ENCODE measurements at regions not wholly inside any gene's neighbourhood (a gene's known extent, or its start where the extent isn't known, plus 50 kb on each side); places are given as distances from the start of the nearest gene placed in this dataset.

DNA sequence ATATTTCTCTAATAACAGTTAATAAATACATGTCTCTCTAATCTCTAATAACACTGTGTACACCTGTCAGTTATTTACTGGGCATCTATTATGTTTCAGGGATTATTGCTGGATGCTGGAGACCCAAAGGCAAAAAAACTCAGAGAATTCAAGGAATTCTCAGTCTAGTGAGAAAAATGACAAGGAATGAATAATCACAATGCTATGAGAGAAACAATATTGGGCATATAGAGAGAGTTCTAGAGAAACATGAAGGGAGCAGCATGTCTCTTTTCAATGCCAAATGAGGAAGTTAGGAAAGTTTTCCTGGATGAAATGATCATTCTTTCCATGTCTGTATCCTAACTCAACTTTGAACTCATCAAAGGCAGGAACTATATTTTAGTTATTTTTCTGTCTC is 82.8 kb downstream of the TNFSF18 start:
- no peaks in the 10 kb centered on the region for H3K9me3 ChIP-seq (ENCODE audit: low read depth)
- no peaks in the 10 kb centered on the region for H3K27me3 ChIP-seq
- no peak overlapping the region for H3K4me2 ChIP-seq
- no peaks in the 10 kb centered on the region for H3K4me1 ChIP-seq (ENCODE audit: insufficient read depth)
- no peak for DNase-seq (ENCODE audit: low spot score)
- no peak overlapping the region for H3K4me3 ChIP-seq
- TF ChIP-seq, protein P1, sequence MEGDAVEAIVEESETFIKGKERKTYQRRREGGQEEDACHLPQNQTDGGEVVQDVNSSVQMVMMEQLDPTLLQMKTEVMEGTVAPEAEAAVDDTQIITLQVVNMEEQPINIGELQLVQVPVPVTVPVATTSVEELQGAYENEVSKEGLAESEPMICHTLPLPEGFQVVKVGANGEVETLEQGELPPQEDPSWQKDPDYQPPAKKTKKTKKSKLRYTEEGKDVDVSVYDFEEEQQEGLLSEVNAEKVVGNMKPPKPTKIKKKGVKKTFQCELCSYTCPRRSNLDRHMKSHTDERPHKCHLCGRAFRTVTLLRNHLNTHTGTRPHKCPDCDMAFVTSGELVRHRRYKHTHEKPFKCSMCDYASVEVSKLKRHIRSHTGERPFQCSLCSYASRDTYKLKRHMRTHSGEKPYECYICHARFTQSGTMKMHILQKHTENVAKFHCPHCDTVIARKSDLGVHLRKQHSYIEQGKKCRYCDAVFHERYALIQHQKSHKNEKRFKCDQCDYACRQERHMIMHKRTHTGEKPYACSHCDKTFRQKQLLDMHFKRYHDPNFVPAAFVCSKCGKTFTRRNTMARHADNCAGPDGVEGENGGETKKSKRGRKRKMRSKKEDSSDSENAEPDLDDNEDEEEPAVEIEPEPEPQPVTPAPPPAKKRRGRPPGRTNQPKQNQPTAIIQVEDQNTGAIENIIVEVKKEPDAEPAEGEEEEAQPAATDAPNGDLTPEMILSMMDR (IDR thresholded peaks at IDR 0.05; ENCODE audit: poor library complexity) = no peak
- TF ChIP-seq EZH2phosphoT487 (IDR thresholded peaks at IDR 0.05; ENCODE audit: low read depth, severe bottlenecking, unreplicated experiment) = no peak
- no peak for TF ChIP-seq EZH2 (IDR thresholded peaks at IDR 0.05; ENCODE audit: borderline replicate concordance)
- H3K36me3 ChIP-seq (replicated peaks; ENCODE audit: insufficient read depth, low read depth) = no peaks in the 10 kb centered on the region
- H3K9me2 ChIP-seq (replicated peaks; ENCODE audit: insufficient read depth) = no peaks in the 10 kb centered on the region
- no peaks in the 10 kb centered on the region for H4K20me1 ChIP-seq (ENCODE audit: insufficient read depth, poor library complexity, severe bottlenecking)
- H3K27ac ChIP-seq = no peak overlapping the region
- H3K79me2 ChIP-seq = no peaks in the 10 kb centered on the region
- H2AFZ ChIP-seq = no peak overlapping the region

DNA sequence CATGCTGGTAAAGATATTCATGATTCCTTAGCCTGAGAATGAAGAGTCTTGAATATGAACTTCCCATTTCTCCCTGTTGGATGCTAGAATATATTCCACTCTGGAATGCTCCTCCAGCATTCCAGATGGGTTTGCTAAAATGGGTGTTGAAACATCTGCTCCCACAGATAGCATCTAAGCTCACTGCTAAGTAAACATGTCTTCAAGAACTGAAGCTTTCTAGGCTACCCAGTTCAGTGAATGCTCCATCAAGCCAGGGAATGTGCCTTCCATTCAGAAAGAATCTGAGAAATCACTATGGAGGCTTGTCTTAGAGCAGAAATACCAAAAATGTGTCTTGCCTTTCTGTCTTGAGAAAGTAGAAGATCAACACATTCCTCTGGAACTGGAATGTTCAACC is 81.1 kb downstream of the TNFSF18 start:
- no peaks in the 10 kb centered on the region for H4K20me1 ChIP-seq (ENCODE audit: insufficient read depth, poor library complexity, severe bottlenecking)
- H2AFZ ChIP-seq = no peak overlapping the region
- H3K9me3 ChIP-seq (ENCODE audit: low read depth) = no peaks in the 10 kb centered on the region
- no peak overlapping the region for H3K4me2 ChIP-seq
- TF ChIP-seq, protein P1 (IDR thresholded peaks at IDR 0.05; ENCODE audit: poor library complexity) = no peak
- TF ChIP-seq EZH2phosphoT487 (IDR thresholded peaks at IDR 0.05; ENCODE audit: low read depth, severe bottlenecking, unreplicated experiment) (no peak), EZH2 (IDR thresholded peaks at IDR 0.05; ENCODE audit: borderline replicate concordance) (no peak)
- H3K27ac ChIP-seq = no peak overlapping the region
- no peak for DNase-seq (ENCODE audit: low spot score)
- H3K36me3 ChIP-seq (replicated peaks; ENCODE audit: insufficient read depth, low read depth) = no peaks in the 10 kb centered on the region
- H3K27me3 ChIP-seq = no peaks in the 10 kb centered on the region
- H3K9me2 ChIP-seq (replicated peaks; ENCODE audit: insufficient read depth) = no peaks in the 10 kb centered on the region
- no peaks in the 10 kb centered on the region for H3K79me2 ChIP-seq
- H3K4me1 ChIP-seq (ENCODE audit: insufficient read depth) = no peaks in the 10 kb centered on the region
- no peak overlapping the region for H3K4me3 ChIP-seq

DNA sequence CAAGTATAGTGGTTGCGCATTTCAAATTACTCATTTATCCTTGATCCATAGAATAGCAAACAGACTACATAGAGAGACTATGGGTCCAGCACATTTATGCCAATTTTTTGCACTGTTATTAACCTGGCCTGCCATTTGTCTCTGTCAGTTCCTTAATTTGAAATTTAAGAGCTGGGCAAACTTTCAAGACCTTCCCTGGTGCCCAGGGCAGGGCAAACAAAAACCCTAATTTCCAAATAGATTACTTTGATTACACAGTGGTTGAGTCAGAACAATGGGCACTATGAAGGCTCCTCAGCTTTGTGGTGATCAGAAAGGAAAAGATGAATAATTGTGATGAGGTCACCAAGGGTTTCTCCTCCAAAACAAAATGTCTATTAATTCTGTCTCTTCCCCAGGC is 80.6 kb downstream of the TNFSF18 start:
- H3K4me2 ChIP-seq = no peak overlapping the region
- no peak overlapping the region for H3K27ac ChIP-seq
- no peaks in the 10 kb centered on the region for H3K9me2 ChIP-seq (replicated peaks; ENCODE audit: insufficient read depth)
- H3K4me1 ChIP-seq (ENCODE audit: insufficient read depth) = no peaks in the 10 kb centered on the region
- H3K79me2 ChIP-seq = no peaks in the 10 kb centered on the region
- 100% methylated on average over 1 of the region's 1 CpG for WGBS (ENCODE audit: low lambda C conversion rate, missing lambda C conversion rate)
- no peak overlapping the region for H2AFZ ChIP-seq
- DNase-seq (ENCODE audit: low spot score) = no peak
- no peaks in the 10 kb centered on the region for H4K20me1 ChIP-seq (ENCODE audit: insufficient read depth, poor library complexity, severe bottlenecking)
- no peak overlapping the region for H3K4me3 ChIP-seq
- TF ChIP-seq, protein P1 (IDR thresholded peaks at IDR 0.05; ENCODE audit: poor library complexity) = no peak
- no peak for TF ChIP-seq EZH2 (IDR thresholded peaks at IDR 0.05; ENCODE audit: borderline replicate concordance)
- TF ChIP-seq EZH2phosphoT487 (IDR thresholded peaks at IDR 0.05; ENCODE audit: low read depth, severe bottlenecking, unreplicated experiment) = no peak
- H3K36me3 ChIP-seq (replicated peaks; ENCODE audit: insufficient read depth, low read depth) = no peaks in the 10 kb centered on the region
- no peaks in the 10 kb centered on the region for H3K9me3 ChIP-seq (ENCODE audit: low read depth)
- no peaks in the 10 kb centered on the region for H3K27me3 ChIP-seq

DNA sequence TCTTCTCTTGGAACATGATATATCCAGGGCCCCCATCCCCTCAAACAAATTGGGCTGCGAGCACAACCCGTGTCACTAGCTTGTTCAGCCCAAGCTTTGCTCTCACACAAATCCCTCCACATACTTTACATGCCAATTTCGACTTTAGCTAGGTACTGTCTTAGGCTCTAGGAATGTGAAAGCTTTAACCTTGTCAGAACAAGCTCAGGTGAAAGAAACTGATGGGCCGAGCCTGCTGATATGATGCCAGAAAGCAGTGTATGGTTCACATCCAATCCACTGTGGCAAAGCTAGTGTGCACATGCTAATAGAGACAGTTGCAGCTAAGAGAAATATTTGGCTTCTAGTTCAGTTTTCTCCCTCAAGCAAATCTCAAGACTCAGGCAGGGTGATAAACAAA is 79.5 kb downstream of the TNFSF18 start:
- TF ChIP-seq, protein P1 (IDR thresholded peaks at IDR 0.05; ENCODE audit: poor library complexity) = no peak
- TF ChIP-seq EZH2 (IDR thresholded peaks at IDR 0.05; ENCODE audit: borderline replicate concordance) (no peak), EZH2phosphoT487 (IDR thresholded peaks at IDR 0.05; ENCODE audit: low read depth, severe bottlenecking, unreplicated experiment) (no peak)
- H3K79me2 ChIP-seq = no peaks in the 10 kb centered on the region
- H3K36me3 ChIP-seq (replicated peaks; ENCODE audit: insufficient read depth, low read depth) = no peaks in the 10 kb centered on the region
- no peak overlapping the region for H3K4me2 ChIP-seq
- DNase-seq (ENCODE audit: low spot score) = peak; percentile 7
- 42% methylated on average over 4 of the region's 4 CpGs for WGBS (ENCODE audit: low lambda C conversion rate, missing lambda C conversion rate)
- H4K20me1 ChIP-seq (ENCODE audit: insufficient read depth, poor library complexity, severe bottlenecking) = no peaks in the 10 kb centered on the region
- no peaks in the 10 kb centered on the region for H3K27me3 ChIP-seq
- no peaks in the 10 kb centered on the region for H3K9me3 ChIP-seq (ENCODE audit: low read depth)
- no peaks in the 10 kb centered on the region for H3K9me2 ChIP-seq (replicated peaks; ENCODE audit: insufficient read depth)
- peaks cover 4% of the 10 kb centered on the region for H3K4me1 ChIP-seq (ENCODE audit: insufficient read depth)
- no peak overlapping the region for H2AFZ ChIP-seq
- no peak overlapping the region for H3K4me3 ChIP-seq
- H3K27ac ChIP-seq = peak overlapping the region; percentile 17
